Endodermal cell (in vitro differentiated cells): ENCODE measurements at regions not wholly inside any gene's neighbourhood (a gene's known extent, or its start where the extent isn't known, plus 50 kb on each side); places are given as distances from the start of the nearest gene placed in this dataset.

Source experiments
- DNase-seq: peaks from one replicate; pipeline ENCODE4 v3.0.0-alpha.2; 2017
- H3K27ac ChIP-seq: 2 replicates; pipeline ENCODE4 v1.5.1; 2013; ENCODE audit warnings: mild to moderate bottlenecking, low read depth, low read length, moderate library complexity
- H3K27me3 ChIP-seq: 2 replicates; pipeline ENCODE4 v1.6.1; 2013; ENCODE audit warnings: mild to moderate bottlenecking, low read length, moderate library complexity; ENCODE audit not compliant: insufficient read depth, control insufficient read depth, poor library complexity, severe bottlenecking
- H3K36me3 ChIP-seq: 2 replicates; pipeline ENCODE4 v1.7.0; 2013; ENCODE audit warnings: mild to moderate bottlenecking, low read length, moderate library complexity; ENCODE audit not compliant: control insufficient read depth, insufficient read depth
- H3K4me1 ChIP-seq: one replicate; pipeline ENCODE4 v1.7.0; 2013; ENCODE audit warnings: low read length; ENCODE audit not compliant: control insufficient read depth, insufficient read depth
- H3K4me3 ChIP-seq: 2 replicates; pipeline ENCODE4 v1.5.1; 2013; ENCODE audit warnings: mild to moderate bottlenecking, low read length, moderate library complexity
- H3K9ac ChIP-seq: 2 replicates; pipeline ENCODE4 v1.6.1; 2013; ENCODE audit warnings: mild to moderate bottlenecking, low read length, moderate library complexity; ENCODE audit not compliant: poor library complexity, severe bottlenecking; ENCODE audit errors: extremely low read depth
- H3K9me3 ChIP-seq: 2 replicates; pipeline ENCODE4 v1.6.1; 2013; ENCODE audit warnings: mild to moderate bottlenecking, low read length, moderate library complexity; ENCODE audit not compliant: control insufficient read depth
- H3K27ac Mint-ChIP-seq: 2 replicates; pipeline ENCODE4 v1.8.0; 2020; ENCODE audit warnings: mixed read lengths
- H3K27me3 Mint-ChIP-seq: 2 replicates; pipeline ENCODE4 v1.8.0; 2021; ENCODE audit warnings: mild to moderate bottlenecking, mixed read lengths; ENCODE audit not compliant: insufficient read depth
- H3K36me3 Mint-ChIP-seq: 2 replicates; pipeline ENCODE4 v1.8.0; 2020; ENCODE audit warnings: low read depth, mixed read lengths
- H3K4me1 Mint-ChIP-seq: 2 replicates; pipeline ENCODE4 v1.8.0; 2020; ENCODE audit warnings: mixed read lengths
- H3K4me3 Mint-ChIP-seq: 2 replicates; pipeline ENCODE4 v1.8.0; 2020; ENCODE audit warnings: mild to moderate bottlenecking, moderate library complexity, mixed read lengths
- H3K9me3 Mint-ChIP-seq: 2 replicates; pipeline ENCODE4 v1.8.0; 2020; ENCODE audit warnings: mild to moderate bottlenecking, mixed read lengths
- CTCF ChIP-seq: fragments of 200-600 bp; sonication (generic); conservative IDR thresholded peaks from 2 replicates; pipeline ENCODE4 v1.5.0; 2021; ENCODE audit warnings: antibody characterized with exemption, mild to moderate bottlenecking
- WGBS, 2 experiments: methylation state at CpG; one replicate each; pipeline versions ENCODE4 v1.1.5 to v1.1.7; 2013; ENCODE audit warnings: missing lambda C conversion rate in 2 of 2, mixed read lengths in 1 of 2; ENCODE audit not compliant: insufficient coverage in 1 of 2, insufficient read length in 1 of 2; 5-methylcytosine and 5-hydroxymethylcytosine counted together

- Histone ChIP-seq H3K27ac (no peak overlapping the region), H3K9ac (no peak overlapping the region), H3K9me3 (no peaks in the 10 kb centered on the region), H3K4me1 (peaks cover 35% of the 10 kb centered on the region), H3K4me3 (no peak overlapping the region), H3K27me3 (no peaks in the 10 kb centered on the region), H3K36me3 (no peaks in the 10 kb centered on the region)
- no peak for TF ChIP-seq CTCF
- no peak for DNase-seq
- Mint-ChIP-seq H3K36me3 (no peaks in the 10 kb centered on the region), H3K27ac (no peak overlapping the region), H3K4me3 (no peak overlapping the region), H3K4me1 (peaks cover 52% of the 10 kb centered on the region), H3K27me3 (no peaks in the 10 kb centered on the region), H3K9me3 (no peaks in the 10 kb centered on the region)
- 94 to 95% methylated on average over 4 to 5 of the region's 5 CpGs for WGBS, 2 experiments
These were observed 114.2 kb upstream of the ATP1A1 start for GRCh38 chr1:116258668-116259419.

- 86 to 96% methylated on average over 1 to 2 of the region's 2 CpGs for WGBS, 2 experiments
- no peak for DNase-seq
- Histone ChIP-seq H3K9ac (no peak overlapping the region), H3K9me3 (no peaks in the 10 kb centered on the region), H3K4me3 (no peak overlapping the region), H3K27ac (no peak overlapping the region), H3K27me3 (no peaks in the 10 kb centered on the region), H3K36me3 (no peaks in the 10 kb centered on the region), H3K4me1 (peaks cover 28% of the 10 kb centered on the region)
- no peak overlapping the region for H3K27ac Mint-ChIP-seq
- no peaks in the 10 kb centered on the region for H3K9me3 Mint-ChIP-seq
- no peaks in the 10 kb centered on the region for H3K27me3 Mint-ChIP-seq
- H3K4me1 Mint-ChIP-seq, result peaks cover 50% of the 10 kb centered on the region
- H3K4me3 Mint-ChIP-seq, result no peak overlapping the region
- no peaks in the 10 kb centered on the region for H3K36me3 Mint-ChIP-seq
- TF ChIP-seq CTCF, result no peak
These were observed 113.4 kb upstream of the ATP1A1 start for GRCh38 chr1:116259663-116260062.

- Mint-ChIP-seq H3K4me1 (peaks cover 47% of the 10 kb centered on the region), H3K9me3 (no peaks in the 10 kb centered on the region), H3K27ac (no peak overlapping the region), H3K4me3 (no peak overlapping the region), H3K36me3 (no peaks in the 10 kb centered on the region), H3K27me3 (no peaks in the 10 kb centered on the region)
- no peak for DNase-seq
- Histone ChIP-seq H3K27ac (no peak overlapping the region), H3K27me3 (no peaks in the 10 kb centered on the region), H3K9me3 (no peaks in the 10 kb centered on the region), H3K36me3 (no peaks in the 10 kb centered on the region), H3K9ac (no peak overlapping the region), H3K4me1 (peaks cover 26% of the 10 kb centered on the region), H3K4me3 (no peak overlapping the region)
- WGBS, 2 experiments, result 93 to 100% methylated on average over 1 of the region's 1 CpG
- TF ChIP-seq CTCF, result no peak
These were observed 112.9 kb upstream of the ATP1A1 start for GRCh38 chr1:116260115-116260514.
